PC-3 (cell line): ENCODE measurements at regions not wholly inside any gene's neighbourhood (a gene's known extent, or its start where the extent isn't known, plus 50 kb on each side); places are given as distances from the start of the nearest gene placed in this dataset.
"Not testable (repeated sequence)": the region's sequence is repeated elsewhere in the genome, so short reads cannot be mapped to it uniquely, and the experiment has no call there.

Source experiments
- CTCF ChIP-seq: fragments of 300-600 bp; sonication (generic); conservative IDR thresholded peaks from 2 replicates; pipeline ENCODE4 v1.5.1; 2017; ENCODE audit warnings: antibody characterized with exemption, low read depth, mild to moderate bottlenecking, low read length
- EZH2 ChIP-seq: fragments of 300-600 bp; sonication (generic); IDR thresholded peaks from one replicate; pipeline ENCODE4 v1.6.1; 2017; ENCODE audit warnings: antibody characterized with exemption, mild to moderate bottlenecking, low read length; ENCODE audit not compliant: unreplicated experiment
- EZH2phosphoT487 ChIP-seq: fragments of 300-600 bp; sonication (generic); IDR thresholded peaks from 2 replicates; pipeline ENCODE4 v1.6.1; 2018; ENCODE audit warnings: mild to moderate bottlenecking, antibody characterized with exemption, low read length, borderline replicate concordance

- TF ChIP-seq CTCF, EZH2, EZH2phosphoT487: not testable (repeated sequence)
These were observed 69.7 kb upstream of the USPL1 start for GRCh38 chr13:30548046-30548445.
